ENCODE measurements at regions not wholly inside any gene's neighbourhood (a gene's known extent, or its start where the extent isn't known, plus 50 kb on each side); places are given as distances from the start of the nearest gene placed in this dataset.

DNA sequence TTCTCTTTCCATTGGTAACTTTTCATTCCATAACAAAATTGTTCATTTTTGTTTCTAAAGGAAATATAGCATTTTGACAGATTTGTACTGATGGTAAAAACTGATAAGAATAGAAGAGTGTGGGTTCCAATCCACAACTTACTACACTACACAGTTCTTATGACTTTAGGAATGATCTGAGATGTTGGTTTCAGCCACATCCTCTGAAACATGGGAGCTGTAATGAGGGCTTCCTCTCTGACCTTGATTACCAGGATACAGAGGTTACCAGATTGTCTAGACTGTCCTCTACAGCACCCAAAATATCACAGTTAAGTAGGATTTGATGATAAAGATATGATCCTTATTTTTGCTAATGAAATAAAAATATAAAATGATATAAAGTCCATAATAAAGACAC lies 1184.6 kb downstream of the FLRT2 start:
- no peak overlapping the region for H3K27ac ChIP-seq
- no peaks in the 10 kb centered on the region for H3K9me3 ChIP-seq (ENCODE audit: low read depth)
- H3K4me3 ChIP-seq, result no peak overlapping the region
- TF ChIP-seq, protein P1, sequence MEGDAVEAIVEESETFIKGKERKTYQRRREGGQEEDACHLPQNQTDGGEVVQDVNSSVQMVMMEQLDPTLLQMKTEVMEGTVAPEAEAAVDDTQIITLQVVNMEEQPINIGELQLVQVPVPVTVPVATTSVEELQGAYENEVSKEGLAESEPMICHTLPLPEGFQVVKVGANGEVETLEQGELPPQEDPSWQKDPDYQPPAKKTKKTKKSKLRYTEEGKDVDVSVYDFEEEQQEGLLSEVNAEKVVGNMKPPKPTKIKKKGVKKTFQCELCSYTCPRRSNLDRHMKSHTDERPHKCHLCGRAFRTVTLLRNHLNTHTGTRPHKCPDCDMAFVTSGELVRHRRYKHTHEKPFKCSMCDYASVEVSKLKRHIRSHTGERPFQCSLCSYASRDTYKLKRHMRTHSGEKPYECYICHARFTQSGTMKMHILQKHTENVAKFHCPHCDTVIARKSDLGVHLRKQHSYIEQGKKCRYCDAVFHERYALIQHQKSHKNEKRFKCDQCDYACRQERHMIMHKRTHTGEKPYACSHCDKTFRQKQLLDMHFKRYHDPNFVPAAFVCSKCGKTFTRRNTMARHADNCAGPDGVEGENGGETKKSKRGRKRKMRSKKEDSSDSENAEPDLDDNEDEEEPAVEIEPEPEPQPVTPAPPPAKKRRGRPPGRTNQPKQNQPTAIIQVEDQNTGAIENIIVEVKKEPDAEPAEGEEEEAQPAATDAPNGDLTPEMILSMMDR (IDR thresholded peaks at IDR 0.05; ENCODE audit: low read depth, low read length), result no peak
- no peaks in the 10 kb centered on the region for H3K36me3 ChIP-seq
- DNase-seq (ENCODE audit: low read depth in 1 of 2, low spot score in 1 of 2), result no peak
- peaks cover 77% of the 10 kb centered on the region for H3K27me3 ChIP-seq
- no peaks in the 10 kb centered on the region for H3K4me1 ChIP-seq (ENCODE audit: low read depth)

DNA sequence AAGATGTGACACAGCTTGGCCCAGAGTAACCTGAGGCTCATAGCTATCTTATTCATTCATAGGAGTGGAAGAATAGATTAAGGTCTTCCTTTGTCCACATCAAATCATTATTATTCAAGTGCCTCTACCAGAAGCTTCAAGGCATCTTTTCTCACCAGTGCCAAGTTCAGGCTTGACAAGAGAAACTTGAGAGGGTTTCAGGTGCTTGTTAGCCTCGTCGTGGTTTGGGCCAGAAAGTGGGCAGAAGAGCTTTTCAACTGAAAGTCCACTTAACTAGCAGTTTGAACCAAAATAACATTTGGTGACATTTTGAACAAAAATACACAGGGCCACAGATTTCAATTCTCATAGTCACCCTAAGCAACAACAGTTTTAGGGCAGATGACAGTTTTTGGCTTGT lies 1184.2 kb downstream of the FLRT2 start:
- H3K36me3 ChIP-seq, result no peaks in the 10 kb centered on the region
- no peak overlapping the region for H3K27ac ChIP-seq
- no peaks in the 10 kb centered on the region for H3K9me3 ChIP-seq (ENCODE audit: low read depth)
- DNase-seq (ENCODE audit: low read depth in 1 of 2, low spot score in 1 of 2), result no peak
- H3K4me1 ChIP-seq (ENCODE audit: low read depth), result no peaks in the 10 kb centered on the region
- H3K4me3 ChIP-seq, result no peak overlapping the region
- H3K27me3 ChIP-seq, result peaks cover 81% of the 10 kb centered on the region
- TF ChIP-seq, protein P1 (IDR thresholded peaks at IDR 0.05; ENCODE audit: low read depth, low read length), result no peak

- TF ChIP-seq, protein P1 (IDR thresholded peaks at IDR 0.05; ENCODE audit: low read depth, low read length), result no peak
- DNase-seq (ENCODE audit: low read depth in 1 of 2, low spot score in 1 of 2), result no peak
- no peak overlapping the region for H3K27ac ChIP-seq
Observed at GRCh38 chr14:86712727-86713126, 1182.8 kb downstream of the FLRT2 start.

DNA sequence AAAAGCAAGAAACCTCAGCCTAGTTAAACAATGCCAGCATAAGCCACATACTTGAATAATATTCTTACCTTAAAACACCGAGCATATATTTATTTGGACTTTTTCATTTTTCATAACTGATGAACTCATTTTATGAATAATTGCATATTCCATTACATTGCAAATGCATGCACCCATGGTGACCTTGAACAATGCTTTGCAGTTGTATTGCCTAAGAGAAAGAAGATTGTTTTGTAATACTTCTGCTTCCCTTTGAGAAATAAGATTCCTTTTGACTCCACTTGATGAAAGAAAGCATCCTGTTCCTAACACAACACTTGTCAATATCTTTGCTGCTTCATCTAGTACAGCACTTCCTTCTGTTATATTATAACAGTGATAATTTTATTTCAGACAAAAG lies 1182.2 kb downstream of the FLRT2 start:
- H3K36me3 ChIP-seq, result no peaks in the 10 kb centered on the region
- no peak overlapping the region for H3K27ac ChIP-seq
- TF ChIP-seq, protein P1 (IDR thresholded peaks at IDR 0.05; ENCODE audit: low read depth, low read length), result no peak
- DNase-seq (ENCODE audit: low read depth in 1 of 2, low spot score in 1 of 2), result peak in 1 of 2 donors; percentile 9
- H3K27me3 ChIP-seq, result peaks cover 67% of the 10 kb centered on the region
- H3K9me3 ChIP-seq (ENCODE audit: low read depth), result no peaks in the 10 kb centered on the region
- no peaks in the 10 kb centered on the region for H3K4me1 ChIP-seq (ENCODE audit: low read depth)
- no peak overlapping the region for H3K4me3 ChIP-seq

More at GRCh38 chr14:86712727-86713126, 1182.8 kb downstream of the FLRT2 start:
- Histone ChIP-seq H3K9me3 (ENCODE audit: low read depth) (no peaks in the 10 kb centered on the region), H3K4me3 (no peak overlapping the region), H3K27me3 (peaks cover 71% of the 10 kb centered on the region), H3K4me1 (ENCODE audit: low read depth) (no peaks in the 10 kb centered on the region), H3K36me3 (no peaks in the 10 kb centered on the region)

DNA sequence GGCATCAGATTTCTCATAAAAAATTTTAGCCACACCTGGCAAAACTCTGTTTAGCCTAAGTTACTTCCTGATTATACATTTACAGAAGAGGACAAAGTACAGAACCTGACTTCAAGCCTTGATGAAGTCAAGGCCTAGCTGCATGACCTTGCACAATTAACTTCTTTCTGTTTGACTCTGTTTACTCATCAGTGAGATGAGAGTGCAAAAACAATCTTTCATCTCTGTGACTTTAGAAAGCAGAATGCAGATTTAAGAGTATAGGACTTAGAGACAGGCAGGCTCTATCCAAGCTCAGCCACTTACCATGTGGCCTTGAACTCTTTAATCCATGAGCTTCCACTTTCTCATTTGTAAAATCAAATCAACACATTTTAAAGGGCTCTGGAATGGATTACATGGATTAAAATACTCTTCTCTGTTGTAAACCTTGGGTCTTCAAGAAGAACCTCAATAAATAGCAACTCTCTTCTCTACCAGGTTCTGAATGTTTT lies 1178.9 kb downstream of the FLRT2 start:
- Histone ChIP-seq H3K27me3 (peaks cover 42% of the 10 kb centered on the region), H3K9me3 (ENCODE audit: low read depth) (no peaks in the 10 kb centered on the region), H3K4me1 (ENCODE audit: low read depth) (no peaks in the 10 kb centered on the region), H3K36me3 (no peaks in the 10 kb centered on the region), H3K27ac (no peak overlapping the region), H3K4me3 (no peak overlapping the region)
- no peak for DNase-seq (ENCODE audit: low read depth in 1 of 2, low spot score in 1 of 2)
- TF ChIP-seq, protein P1 (IDR thresholded peaks at IDR 0.05; ENCODE audit: low read depth, low read length), result no peak

- H3K27ac ChIP-seq, result no peak overlapping the region
- TF ChIP-seq, protein P1 (IDR thresholded peaks at IDR 0.05; ENCODE audit: low read depth, low read length), result no peak
Observed at GRCh38 chr14:86707071-86707470, 1177.1 kb downstream of the FLRT2 start.

More at GRCh38 chr14:86707071-86707470, 1177.1 kb downstream of the FLRT2 start:
- Histone ChIP-seq H3K27me3 (peaks cover 26% of the 10 kb centered on the region), H3K36me3 (no peaks in the 10 kb centered on the region), H3K4me1 (ENCODE audit: low read depth) (no peaks in the 10 kb centered on the region), H3K4me3 (no peak overlapping the region), H3K9me3 (ENCODE audit: low read depth) (no peaks in the 10 kb centered on the region)
- DNase-seq (ENCODE audit: low read depth in 1 of 2, low spot score in 1 of 2), result no peak
